ENCODE measurements at regions not wholly inside any gene's neighbourhood (a gene's known extent, or its start where the extent isn't known, plus 50 kb on each side); places are given as distances from the start of the nearest gene placed in this dataset.
"Not testable (repeated sequence)": the region's sequence is repeated elsewhere in the genome, so short reads cannot be mapped to it uniquely, and the experiment has no call there.

- Histone ChIP-seq H3K9me2 (replicated peaks; ENCODE audit: insufficient read depth, low read length) (no peaks in the 10 kb centered on the region), H3K4me2 (ENCODE audit: low read depth, low read length, poor library complexity, severe bottlenecking) (no peak overlapping the region), H3K27me3 (ENCODE audit: low read length) (no peaks in the 10 kb centered on the region), H3K9ac (ENCODE audit: low read length) (no peak overlapping the region), H3K36me3 (ENCODE audit: insufficient read depth, low read length) (no peaks in the 10 kb centered on the region), H4K20me1 (ENCODE audit: insufficient read depth, low read depth, low read length) (no peaks in the 10 kb centered on the region), H3K79me2 (ENCODE audit: low read length) (no peaks in the 10 kb centered on the region), H2AFZ (ENCODE audit: low read length) (no peak overlapping the region), H3K27ac (ENCODE audit: low read length) (no peak overlapping the region), H3K4me1 (ENCODE audit: low read length) (peaks cover 15% of the 10 kb centered on the region), H3K9me3 (ENCODE audit: low read length) (no peaks in the 10 kb centered on the region), H3K4me3 (ENCODE audit: low read length) (no peak overlapping the region)
- DNase-seq = no peak
Measured at GRCh38 chr15:67945131-67945530, 105.3 kb upstream of the RNU6-1 start.

GRCh38 chr15:67945951-67946700 lies 106.3 kb upstream of the RNU6-1 start:
- no peaks in the 10 kb centered on the region for H3K79me2 ChIP-seq (ENCODE audit: low read length)
- H3K9ac ChIP-seq (ENCODE audit: low read length) = peak overlapping the region; percentile 38
- H3K27ac ChIP-seq (ENCODE audit: low read length) = no peak overlapping the region
- no peaks in the 10 kb centered on the region for H3K36me3 ChIP-seq (ENCODE audit: insufficient read depth, low read length)
- no peaks in the 10 kb centered on the region for H3K27me3 ChIP-seq (ENCODE audit: low read length)
- peak overlapping the region; percentile 11 for H3K4me2 ChIP-seq (ENCODE audit: low read depth, low read length, poor library complexity, severe bottlenecking)
- H2AFZ ChIP-seq (ENCODE audit: low read length) = peak overlapping the region; percentile 51
- H3K9me2 ChIP-seq (replicated peaks; ENCODE audit: insufficient read depth, low read length) = no peaks in the 10 kb centered on the region
- H3K4me3 ChIP-seq (ENCODE audit: low read length) = no peak overlapping the region
- H4K20me1 ChIP-seq (ENCODE audit: insufficient read depth, low read depth, low read length) = no peaks in the 10 kb centered on the region
- H3K4me1 ChIP-seq (ENCODE audit: low read length) = peaks cover 15% of the 10 kb centered on the region
- peak; percentile 43 for DNase-seq
- H3K9me3 ChIP-seq (ENCODE audit: low read length) = no peaks in the 10 kb centered on the region

- no peaks in the 10 kb centered on the region for H3K9me3 ChIP-seq (ENCODE audit: low read length)
- peak overlapping the region; percentile 51 for H2AFZ ChIP-seq (ENCODE audit: low read length)
- DNase-seq = no peak
- H3K4me2 ChIP-seq (ENCODE audit: low read depth, low read length, poor library complexity, severe bottlenecking) = peak overlapping the region; percentile 11
- peak overlapping the region; percentile 38 for H3K9ac ChIP-seq (ENCODE audit: low read length)
- no peaks in the 10 kb centered on the region for H3K27me3 ChIP-seq (ENCODE audit: low read length)
- H3K4me3 ChIP-seq (ENCODE audit: low read length) = no peak overlapping the region
- H3K79me2 ChIP-seq (ENCODE audit: low read length) = no peaks in the 10 kb centered on the region
- no peaks in the 10 kb centered on the region for H4K20me1 ChIP-seq (ENCODE audit: insufficient read depth, low read depth, low read length)
- H3K9me2 ChIP-seq (replicated peaks; ENCODE audit: insufficient read depth, low read length) = no peaks in the 10 kb centered on the region
- H3K4me1 ChIP-seq (ENCODE audit: low read length) = peaks cover 15% of the 10 kb centered on the region
- no peak overlapping the region for H3K27ac ChIP-seq (ENCODE audit: low read length)
- H3K36me3 ChIP-seq (ENCODE audit: insufficient read depth, low read length) = no peaks in the 10 kb centered on the region
Measured at GRCh38 chr15:67946701-67947100, 106.9 kb upstream of the RNU6-1 start.

GRCh38 chr15:67947254-67948039 lies 106.7 kb upstream of the PIAS1 start:
- no peaks in the 10 kb centered on the region for H4K20me1 ChIP-seq (ENCODE audit: insufficient read depth, low read depth, low read length)
- peaks cover 15% of the 10 kb centered on the region for H3K4me1 ChIP-seq (ENCODE audit: low read length)
- H3K9ac ChIP-seq (ENCODE audit: low read length) = no peak overlapping the region
- no peaks in the 10 kb centered on the region for H3K9me3 ChIP-seq (ENCODE audit: low read length)
- no peak overlapping the region for H3K4me2 ChIP-seq (ENCODE audit: low read depth, low read length, poor library complexity, severe bottlenecking)
- no peaks in the 10 kb centered on the region for H3K36me3 ChIP-seq (ENCODE audit: insufficient read depth, low read length)
- no peak overlapping the region for H2AFZ ChIP-seq (ENCODE audit: low read length)
- no peak overlapping the region for H3K27ac ChIP-seq (ENCODE audit: low read length)
- H3K27me3 ChIP-seq (ENCODE audit: low read length) = no peaks in the 10 kb centered on the region
- H3K4me3 ChIP-seq (ENCODE audit: low read length) = no peak overlapping the region
- no peaks in the 10 kb centered on the region for H3K79me2 ChIP-seq (ENCODE audit: low read length)
- no peak for DNase-seq
- H3K9me2 ChIP-seq (replicated peaks; ENCODE audit: insufficient read depth, low read length) = no peaks in the 10 kb centered on the region

GRCh38 chr15:67948215-67948614 lies 105.9 kb upstream of the PIAS1 start:
- H3K9me2 ChIP-seq (replicated peaks; ENCODE audit: insufficient read depth, low read length) = no peaks in the 10 kb centered on the region
- no peaks in the 10 kb centered on the region for H4K20me1 ChIP-seq (ENCODE audit: insufficient read depth, low read depth, low read length)
- no peak overlapping the region for H3K4me3 ChIP-seq (ENCODE audit: low read length)
- no peaks in the 10 kb centered on the region for H3K36me3 ChIP-seq (ENCODE audit: insufficient read depth, low read length)
- no peak overlapping the region for H3K9ac ChIP-seq (ENCODE audit: low read length)
- H3K9me3 ChIP-seq (ENCODE audit: low read length) = no peaks in the 10 kb centered on the region
- no peak overlapping the region for H3K4me2 ChIP-seq (ENCODE audit: low read depth, low read length, poor library complexity, severe bottlenecking)
- H3K27ac ChIP-seq (ENCODE audit: low read length) = no peak overlapping the region
- DNase-seq = no peak
- H3K4me1 ChIP-seq (ENCODE audit: low read length) = peaks cover 15% of the 10 kb centered on the region
- no peak overlapping the region for H2AFZ ChIP-seq (ENCODE audit: low read length)
- no peaks in the 10 kb centered on the region for H3K27me3 ChIP-seq (ENCODE audit: low read length)
- H3K79me2 ChIP-seq (ENCODE audit: low read length) = no peaks in the 10 kb centered on the region

- H3K79me2 ChIP-seq (ENCODE audit: low read length); H3K27ac ChIP-seq (ENCODE audit: low read length); H3K4me3 ChIP-seq (ENCODE audit: low read length); H3K9ac ChIP-seq (ENCODE audit: low read length); H3K4me2 ChIP-seq (ENCODE audit: low read depth, low read length, poor library complexity, severe bottlenecking); H2AFZ ChIP-seq (ENCODE audit: low read length); H3K36me3 ChIP-seq (ENCODE audit: insufficient read depth, low read length); H3K9me3 ChIP-seq (ENCODE audit: low read length); H3K27me3 ChIP-seq (ENCODE audit: low read length); H3K9me2 ChIP-seq (replicated peaks; ENCODE audit: insufficient read depth, low read length); H4K20me1 ChIP-seq (ENCODE audit: insufficient read depth, low read depth, low read length); DNase-seq: not testable (repeated sequence)
- peaks cover 16% of the 10 kb centered on the region for H3K4me1 ChIP-seq (ENCODE audit: low read length)
Measured at GRCh38 chr15:67951187-67951586, 102.9 kb upstream of the PIAS1 start.

GRCh38 chr15:67953299-67953698 lies 100.8 kb upstream of the PIAS1 start:
- H2AFZ ChIP-seq (ENCODE audit: low read length) = no peak overlapping the region
- H4K20me1 ChIP-seq (ENCODE audit: insufficient read depth, low read depth, low read length) = no peaks in the 10 kb centered on the region
- no peaks in the 10 kb centered on the region for H3K9me3 ChIP-seq (ENCODE audit: low read length)
- H3K4me2 ChIP-seq (ENCODE audit: low read depth, low read length, poor library complexity, severe bottlenecking) = no peak overlapping the region
- no peaks in the 10 kb centered on the region for H3K79me2 ChIP-seq (ENCODE audit: low read length)
- no peaks in the 10 kb centered on the region for H3K9me2 ChIP-seq (replicated peaks; ENCODE audit: insufficient read depth, low read length)
- H3K9ac ChIP-seq (ENCODE audit: low read length) = no peak overlapping the region
- no peaks in the 10 kb centered on the region for H3K27me3 ChIP-seq (ENCODE audit: low read length)
- peaks cover 8% of the 10 kb centered on the region for H3K4me1 ChIP-seq (ENCODE audit: low read length)
- H3K36me3 ChIP-seq (ENCODE audit: insufficient read depth, low read length) = no peaks in the 10 kb centered on the region
- no peak for DNase-seq
- no peak overlapping the region for H3K27ac ChIP-seq (ENCODE audit: low read length)
- no peak overlapping the region for H3K4me3 ChIP-seq (ENCODE audit: low read length)

- Histone ChIP-seq H3K79me2 (ENCODE audit: low read length) (no peaks in the 10 kb centered on the region), H4K20me1 (ENCODE audit: insufficient read depth, low read depth, low read length) (no peaks in the 10 kb centered on the region), H3K4me3 (ENCODE audit: low read length) (no peak overlapping the region), H3K9me2 (replicated peaks; ENCODE audit: insufficient read depth, low read length) (no peaks in the 10 kb centered on the region), H3K4me2 (ENCODE audit: low read depth, low read length, poor library complexity, severe bottlenecking) (no peak overlapping the region), H2AFZ (ENCODE audit: low read length) (no peak overlapping the region), H3K9ac (ENCODE audit: low read length) (no peak overlapping the region), H3K27ac (ENCODE audit: low read length) (no peak overlapping the region), H3K36me3 (ENCODE audit: insufficient read depth, low read length) (no peaks in the 10 kb centered on the region), H3K27me3 (ENCODE audit: low read length) (no peaks in the 10 kb centered on the region), H3K4me1 (ENCODE audit: low read length) (peaks cover 8% of the 10 kb centered on the region), H3K9me3 (ENCODE audit: low read length) (no peaks in the 10 kb centered on the region)
- DNase-seq = no peak
Measured at GRCh38 chr15:67955252-67955651, 98.9 kb upstream of the PIAS1 start.
